Omental fat pad (tissue), 3 donors: ENCODE measurements at regions not wholly inside any gene's neighbourhood (a gene's known extent, or its start where the extent isn't known, plus 50 kb on each side); places are given as distances from the start of the nearest gene placed in this dataset.

Source experiments
- ATAC-seq: fragments of 150-250 bp; one replicate; pipeline ENCODE4 v1.9.1; 2016; ENCODE audit warnings: mild to moderate bottlenecking, moderate library complexity; ENCODE audit not compliant: low FRiP score
- DNase-seq: peaks from one replicate; pipeline ENCODE4 v3.0.0-alpha.2; 2019; ENCODE audit warnings: low spot score
- CTCF ChIP-seq, 3 donors: fragments of 450-650 bp; IDR thresholded peaks; one replicate each; pipeline ENCODE4 v1.5.1; 2016 to 2017; ENCODE audit warnings: antibody characterized with exemption in 3 of 3, mild to moderate bottlenecking in 3 of 3, moderate library complexity in 2 of 3

- no peak for TF ChIP-seq CTCF (IDR thresholded peaks at IDR 0.05)
- DNase-seq (no peak), ATAC-seq (no peak)
Observed at GRCh38 chr20:50266293-50267040, 75.8 kb downstream of the CEBPB start.

- no peak for ATAC-seq
- no peak for TF ChIP-seq CTCF (IDR thresholded peaks at IDR 0.05)
- no peak for DNase-seq
Observed at GRCh38 chr20:50267041-50267865, 76.6 kb downstream of the CEBPB start.

DNA sequence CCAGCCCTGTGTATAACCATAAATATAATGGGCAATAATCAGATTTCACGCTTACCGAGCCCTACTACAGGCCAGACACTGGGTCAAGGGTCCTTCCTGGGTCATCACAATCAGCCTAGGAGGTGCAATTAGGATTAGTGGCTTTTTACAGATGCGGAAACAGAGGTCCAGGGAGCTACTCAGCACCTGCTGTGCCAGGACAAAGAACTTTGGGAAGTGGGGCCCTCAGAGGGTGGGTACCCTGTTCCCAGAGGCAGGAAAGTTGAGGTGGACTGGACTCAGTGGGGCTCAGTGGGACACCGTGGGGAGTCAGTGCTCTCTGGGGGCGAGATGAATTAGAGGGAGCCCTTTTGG, 77.2 kb downstream of the CEBPB start:
- ATAC-seq, result no peak
- DNase-seq, result no peak
- no peak for TF ChIP-seq CTCF (IDR thresholded peaks at IDR 0.05)

- TF ChIP-seq CTCF (IDR thresholded peaks at IDR 0.05), result no peak
- ATAC-seq, result no peak
- DNase-seq, result no peak
Observed at GRCh38 chr20:50269091-50270033, 78.7 kb downstream of the CEBPB start.

DNA sequence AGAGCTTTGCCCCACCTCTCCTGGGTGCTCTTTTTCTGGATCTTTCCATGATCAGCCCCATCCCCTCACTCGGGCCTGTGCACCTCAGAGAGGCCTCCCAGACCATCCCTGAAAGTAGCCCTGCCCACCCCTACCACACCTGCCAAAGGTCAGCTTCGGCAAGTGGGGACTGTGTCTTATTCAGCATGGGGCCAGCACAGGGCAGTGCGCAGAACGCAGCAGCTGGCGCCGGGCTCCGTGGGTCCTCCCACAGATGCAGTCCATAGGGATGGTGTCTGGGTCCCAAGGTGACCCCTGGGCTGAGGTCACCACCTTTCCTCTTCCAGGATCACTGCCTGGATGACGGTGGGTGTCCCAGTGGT, 79.4 kb downstream of the CEBPB start:
- ATAC-seq (no peak), DNase-seq (no peak)

DNA sequence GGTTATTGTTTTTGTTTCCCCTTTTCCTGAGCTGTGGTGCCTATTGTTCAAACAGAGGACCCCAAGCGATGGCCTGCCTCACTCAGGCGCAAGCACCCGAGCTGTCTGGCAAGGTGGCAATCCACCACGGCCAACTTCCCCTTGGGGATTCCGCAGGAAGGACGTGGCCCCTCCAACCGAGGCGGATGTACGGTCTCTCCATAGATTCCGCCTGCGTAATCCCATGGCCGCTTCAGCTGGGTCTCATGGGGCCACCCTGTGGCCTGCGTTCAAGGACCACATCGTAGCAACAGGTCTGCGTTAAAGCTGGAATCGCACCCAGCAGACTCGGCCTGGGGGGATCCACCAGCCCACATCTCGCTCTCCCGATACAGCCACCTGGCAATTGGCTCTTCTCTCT, 79.9 kb downstream of the CEBPB start:
- no peak for DNase-seq
- no peak for ATAC-seq
- no peak for TF ChIP-seq CTCF (IDR thresholded peaks at IDR 0.05)

More for the DNA sequence above, 79.4 kb downstream of the CEBPB start:
- TF ChIP-seq CTCF (IDR thresholded peaks at IDR 0.05), result no peak
